ENCODE measurements at regions not wholly inside any gene's neighbourhood (a gene's known extent, or its start where the extent isn't known, plus 50 kb on each side); places are given as distances from the start of the nearest gene placed in this dataset.

- no peak overlapping the region for H3K4me3 ChIP-seq (ENCODE audit: low read depth, low read length)
- no peak for TF ChIP-seq CTCF (conservative IDR thresholded peaks at IDR 0.05; ENCODE audit: low read depth, low read length)
- DNase-seq (ENCODE audit: low read depth), result no peak
Measured at GRCh38 chr20:4373454-4373853, 124.4 kb upstream of the ADRA1D start.

GRCh38 chr20:4371623-4372251, 122.7 kb upstream of the ADRA1D start:
- TF ChIP-seq CTCF (conservative IDR thresholded peaks at IDR 0.05; ENCODE audit: low read depth, low read length), result no peak
- H3K4me3 ChIP-seq (ENCODE audit: low read depth, low read length), result no peak overlapping the region
- DNase-seq (ENCODE audit: low read depth), result no peak

DNA sequence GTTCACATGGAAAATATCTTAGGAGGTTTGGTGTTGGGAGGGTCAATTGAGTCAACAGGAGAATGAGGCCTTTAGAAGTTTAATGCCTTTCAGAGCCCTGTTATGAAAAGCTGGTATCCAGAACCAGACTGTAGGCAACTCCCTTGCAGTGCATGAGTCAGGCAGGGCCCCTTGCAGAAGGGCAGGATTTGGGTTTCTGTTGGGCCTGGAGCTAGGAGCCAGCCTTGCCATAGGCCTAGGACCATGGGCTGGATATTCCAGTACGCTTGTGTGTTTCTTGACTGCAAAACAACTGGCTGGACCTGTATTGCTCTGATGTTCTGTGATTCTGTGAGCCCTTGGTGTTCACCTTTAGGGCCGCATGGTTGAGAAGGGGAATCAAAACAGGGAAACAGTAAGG, 121.8 kb upstream of the ADRA1D start:
- no peak for DNase-seq (ENCODE audit: low read depth)
- H3K4me3 ChIP-seq (ENCODE audit: low read depth, low read length), result no peak overlapping the region
- TF ChIP-seq CTCF (conservative IDR thresholded peaks at IDR 0.05; ENCODE audit: low read depth, low read length), result no peak

DNA sequence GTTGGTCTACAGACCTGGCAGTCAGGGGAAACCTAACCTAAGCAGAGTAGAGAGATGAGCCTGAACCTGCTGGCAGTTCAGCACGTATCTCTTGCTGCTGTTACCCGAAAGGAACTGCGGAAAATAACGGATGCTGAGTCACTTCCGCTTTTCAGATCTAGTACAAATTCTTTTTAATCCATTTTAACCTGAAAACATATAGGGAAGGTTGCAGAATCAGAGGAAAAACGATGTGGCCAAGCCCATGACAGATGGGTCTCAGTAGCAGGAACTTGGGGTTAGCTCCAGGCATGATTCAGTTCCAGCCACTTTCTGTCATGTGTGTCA, 120.7 kb upstream of the ADRA1D start:
- DNase-seq (ENCODE audit: low read depth), result no peak
- H3K4me3 ChIP-seq (ENCODE audit: low read depth, low read length), result no peak overlapping the region
- no peak for TF ChIP-seq CTCF (conservative IDR thresholded peaks at IDR 0.05; ENCODE audit: low read depth, low read length)

- DNase-seq (ENCODE audit: low read depth), result no peak
- H3K4me3 ChIP-seq (ENCODE audit: low read depth, low read length), result no peak overlapping the region
- no peak for TF ChIP-seq CTCF (conservative IDR thresholded peaks at IDR 0.05; ENCODE audit: low read depth, low read length)
Measured at GRCh38 chr20:4369119-4369797, 120.2 kb upstream of the ADRA1D start.

DNA sequence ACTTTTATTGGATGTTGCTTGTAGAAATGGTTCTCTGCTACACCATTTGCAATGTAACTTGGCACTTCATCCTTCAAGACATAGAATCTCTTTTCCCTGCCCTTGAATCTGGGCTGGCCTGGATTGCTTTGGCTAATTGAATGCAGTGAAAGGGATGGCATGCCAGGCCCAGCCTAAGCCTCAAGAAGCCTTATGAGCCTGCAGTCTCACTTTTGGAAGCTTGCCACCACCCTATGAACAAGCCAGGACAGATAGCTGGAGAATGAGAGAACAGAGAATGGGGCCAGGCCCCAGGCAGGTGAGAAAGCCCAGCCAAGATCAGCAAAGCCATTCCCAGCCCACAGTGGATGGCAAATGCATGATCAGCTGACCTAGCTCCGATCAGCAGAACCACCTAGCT, 117.0 kb upstream of the ADRA1D start:
- DNase-seq (ENCODE audit: low read depth), result no peak
- no peak overlapping the region for H3K4me3 ChIP-seq (ENCODE audit: low read depth, low read length)
- no peak for TF ChIP-seq CTCF (conservative IDR thresholded peaks at IDR 0.05; ENCODE audit: low read depth, low read length)

- no peak for TF ChIP-seq CTCF (conservative IDR thresholded peaks at IDR 0.05; ENCODE audit: low read depth, low read length)
- H3K4me3 ChIP-seq (ENCODE audit: low read depth, low read length), result no peak overlapping the region
- DNase-seq (ENCODE audit: low read depth), result no peak
Measured at GRCh38 chr20:4358552-4358951, 109.5 kb upstream of the ADRA1D start.
